ENCODE measurements at regions not wholly inside any gene's neighbourhood (a gene's known extent, or its start where the extent isn't known, plus 50 kb on each side); places are given as distances from the start of the nearest gene placed in this dataset.

GRCh38 chr5:110865400-110866094 lies 126.7 kb downstream of the SLC25A46 start:
- H3K36me3 ChIP-seq (ENCODE audit: insufficient read depth, low read length): no peaks in the 10 kb centered on the region
- no peak overlapping the region for H3K27ac ChIP-seq (ENCODE audit: low read depth, low read length, poor library complexity, severe bottlenecking)
- H3K4me3 ChIP-seq (ENCODE audit: low read depth, low read length, poor library complexity, severe bottlenecking): no peak overlapping the region
- no peaks in the 10 kb centered on the region for H3K9me3 ChIP-seq (ENCODE audit: low read length)
- no peaks in the 10 kb centered on the region for H3K4me1 ChIP-seq (ENCODE audit: insufficient read depth, low read length, severe bottlenecking)
- H3F3A ChIP-seq (ENCODE audit: insufficient read depth, low read length): peaks cover 3% of the 10 kb centered on the region; the same call in 1 of the 2 replicates
- H3K9me2 ChIP-seq (ENCODE audit: low read depth, low read length): no peaks in the 10 kb centered on the region
- TF ChIP-seq EZH2 (IDR thresholded peaks at IDR 0.05; ENCODE audit: borderline replicate concordance, low read length) (no peak), CTCF (IDR thresholded peaks at IDR 0.05; ENCODE audit: low read length) (peak; percentile 47)
- no peak overlapping the region for H3K4me2 ChIP-seq (ENCODE audit: low read length)
- no peak overlapping the region for H2AFZ ChIP-seq (ENCODE audit: low read length)
- H3K9ac ChIP-seq (ENCODE audit: low read length): no peak overlapping the region
- H3K79me2 ChIP-seq (ENCODE audit: insufficient read depth, low read length): no peaks in the 10 kb centered on the region
- no peaks in the 10 kb centered on the region for H4K20me1 ChIP-seq (ENCODE audit: insufficient read depth, low read length)
- H3K27me3 ChIP-seq (ENCODE audit: insufficient read depth, low read length): no peaks in the 10 kb centered on the region

DNA sequence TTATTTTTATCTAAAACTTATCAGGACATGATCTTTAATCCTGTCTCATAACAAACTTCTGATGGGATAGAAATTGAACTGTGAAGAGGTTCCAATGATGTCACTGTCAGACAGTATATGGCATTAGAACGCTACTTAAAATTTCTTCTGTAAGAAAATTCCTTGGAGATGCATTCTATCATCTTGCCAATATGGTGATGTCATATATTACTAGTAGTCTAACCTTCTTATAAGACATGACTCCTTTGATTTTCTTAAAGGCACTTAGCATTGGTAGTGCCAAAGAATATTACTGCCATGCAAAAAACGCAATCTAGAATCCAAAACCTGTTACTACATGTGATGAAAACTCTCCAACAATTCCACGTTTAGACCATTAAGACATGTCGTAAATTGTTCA lies 131.1 kb downstream of the SLC25A46 start:
- no peak overlapping the region for H2AFZ ChIP-seq (ENCODE audit: low read length)

GRCh38 chr5:110872200-110872599 lies 133.4 kb downstream of the SLC25A46 start:
- no peak overlapping the region for H2AFZ ChIP-seq (ENCODE audit: low read length)
- no peaks in the 10 kb centered on the region for H3K9me2 ChIP-seq (ENCODE audit: low read depth, low read length)
- H3K27me3 ChIP-seq (ENCODE audit: insufficient read depth, low read length): no peaks in the 10 kb centered on the region
- H3K4me1 ChIP-seq (ENCODE audit: insufficient read depth, low read length, severe bottlenecking): no peaks in the 10 kb centered on the region
- H3K36me3 ChIP-seq (ENCODE audit: insufficient read depth, low read length): no peaks in the 10 kb centered on the region
- no peak overlapping the region for H3K27ac ChIP-seq (ENCODE audit: low read depth, low read length, poor library complexity, severe bottlenecking)
- no peak overlapping the region for H3K4me3 ChIP-seq (ENCODE audit: low read depth, low read length, poor library complexity, severe bottlenecking)
- H4K20me1 ChIP-seq (ENCODE audit: insufficient read depth, low read length): no peaks in the 10 kb centered on the region
- no peak overlapping the region for H3K4me2 ChIP-seq (ENCODE audit: low read length)
- H3K79me2 ChIP-seq (ENCODE audit: insufficient read depth, low read length): no peaks in the 10 kb centered on the region
- H3K9ac ChIP-seq (ENCODE audit: low read length): no peak overlapping the region
- H3F3A ChIP-seq (ENCODE audit: insufficient read depth, low read length): peaks cover 3% of the 10 kb centered on the region; the same call in 1 of the 2 replicates
- TF ChIP-seq EZH2 (IDR thresholded peaks at IDR 0.05; ENCODE audit: borderline replicate concordance, low read length) (no peak), CTCF (IDR thresholded peaks at IDR 0.05; ENCODE audit: low read length) (no peak)
- no peaks in the 10 kb centered on the region for H3K9me3 ChIP-seq (ENCODE audit: low read length)

More for the DNA sequence above, 131.1 kb downstream of the SLC25A46 start:
- H4K20me1 ChIP-seq (ENCODE audit: insufficient read depth, low read length): no peaks in the 10 kb centered on the region
- no peak overlapping the region for H3K4me2 ChIP-seq (ENCODE audit: low read length)
- no peaks in the 10 kb centered on the region for H3K9me2 ChIP-seq (ENCODE audit: low read depth, low read length)
- no peak overlapping the region for H3K9ac ChIP-seq (ENCODE audit: low read length)
- no peaks in the 10 kb centered on the region for H3K36me3 ChIP-seq (ENCODE audit: insufficient read depth, low read length)
- no peak overlapping the region for H3K27ac ChIP-seq (ENCODE audit: low read depth, low read length, poor library complexity, severe bottlenecking)
- H3K27me3 ChIP-seq (ENCODE audit: insufficient read depth, low read length): no peaks in the 10 kb centered on the region
- H3K4me1 ChIP-seq (ENCODE audit: insufficient read depth, low read length, severe bottlenecking): no peaks in the 10 kb centered on the region
- H3K4me3 ChIP-seq (ENCODE audit: low read depth, low read length, poor library complexity, severe bottlenecking): no peak overlapping the region
- H3K9me3 ChIP-seq (ENCODE audit: low read length): no peaks in the 10 kb centered on the region
- TF ChIP-seq EZH2 (IDR thresholded peaks at IDR 0.05; ENCODE audit: borderline replicate concordance, low read length) (no peak), CTCF (IDR thresholded peaks at IDR 0.05; ENCODE audit: low read length) (no peak)
- H3F3A ChIP-seq (ENCODE audit: insufficient read depth, low read length): peaks cover 3% of the 10 kb centered on the region; the same call in 1 of the 2 replicates
- no peaks in the 10 kb centered on the region for H3K79me2 ChIP-seq (ENCODE audit: insufficient read depth, low read length)
